ENCODE measurements at regions not wholly inside any gene's neighbourhood (a gene's known extent, or its start where the extent isn't known, plus 50 kb on each side); places are given as distances from the start of the nearest gene placed in this dataset.

- TF ChIP-seq POLR2A (IDR thresholded peaks at IDR 0.05; ENCODE audit: low read depth, low read length) (no peak), POLR2AphosphoS5 (IDR thresholded peaks at IDR 0.05; ENCODE audit: low read depth, low read length) (no peak), TAF1 (IDR thresholded peaks at IDR 0.05; ENCODE audit: borderline replicate concordance, low read depth, low read length) (no peak)
Observed at GRCh38 chr2:143850084-143850483, 669.8 kb downstream of the ZEB2 start.
